Limb (tissue), 2 donors: ENCODE measurements at regions not wholly inside any gene's neighbourhood (a gene's known extent, or its start where the extent isn't known, plus 50 kb on each side); places are given as distances from the start of the nearest gene placed in this dataset.
"Not testable (repeated sequence)": the region's sequence is repeated elsewhere in the genome, so short reads cannot be mapped to it uniquely, and the experiment has no call there.

Experiments
- DNase-seq, 2 donors: peaks; one replicate each; pipeline ENCODE4 v3.0.0-alpha.2; 2016; ENCODE audit errors: extremely low spot score in 2 of 2

DNA sequence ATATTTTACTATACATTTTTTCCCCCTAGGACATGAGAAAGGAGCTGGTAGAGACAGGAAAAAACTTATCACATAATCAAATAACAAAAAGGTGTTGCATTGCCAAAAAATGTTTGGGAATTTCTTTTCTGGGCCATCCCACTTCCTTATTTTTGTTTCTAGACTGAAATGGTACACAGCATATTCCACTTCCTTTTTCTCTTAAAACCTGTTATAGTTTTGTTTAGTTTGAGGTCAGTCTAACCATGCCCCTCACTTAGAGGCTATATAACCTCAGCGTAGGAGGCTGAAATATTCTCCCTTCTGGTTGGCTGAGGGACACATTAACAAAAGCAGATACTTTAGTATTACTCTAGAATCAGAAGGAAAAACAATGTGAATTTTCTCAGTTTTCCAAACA, 323.9 kb downstream of the GJA1 start:
- DNase-seq = no peak

DNA sequence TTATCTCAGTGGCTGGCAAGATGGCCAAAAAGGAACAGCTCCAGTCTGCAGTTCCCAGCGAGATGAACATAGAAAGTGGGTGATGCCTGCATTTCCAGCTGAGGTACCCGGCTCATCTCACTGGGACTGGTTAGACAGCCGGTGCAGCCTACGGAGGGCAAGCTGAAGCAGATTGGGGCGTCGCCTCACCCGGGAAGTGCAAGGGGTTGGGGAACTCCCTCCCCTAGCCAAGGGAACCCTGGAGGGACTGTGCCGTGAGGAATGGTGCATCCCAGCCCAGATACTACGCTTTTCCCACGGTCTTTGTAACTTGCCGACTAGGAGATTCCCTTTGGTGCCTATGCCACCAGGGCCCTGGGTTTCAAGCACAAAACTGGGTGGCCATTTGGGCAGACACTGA, 324.7 kb downstream of the GJA1 start:
- no peak for DNase-seq

DNA sequence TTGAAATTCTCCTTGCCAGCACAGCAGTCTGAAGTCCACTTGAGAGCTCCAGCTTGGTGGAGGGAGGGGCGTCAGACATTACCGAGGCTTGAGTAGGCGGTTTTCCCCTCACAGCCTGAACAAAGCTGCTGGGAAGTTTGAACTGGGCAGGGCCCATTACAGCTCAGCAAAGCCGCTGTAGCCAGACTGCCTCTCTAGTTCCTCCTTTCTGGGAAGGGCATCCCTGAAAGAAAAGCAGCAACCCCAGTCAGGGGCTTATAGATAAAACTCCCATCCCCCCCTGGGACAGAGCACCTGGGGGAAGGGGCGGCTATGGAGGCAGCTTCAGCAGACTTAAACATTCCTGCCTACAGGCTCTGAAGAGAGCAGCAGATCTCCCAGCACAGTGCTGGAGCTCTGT, 325.3 kb downstream of the GJA1 start:
- DNase-seq = no peak

DNA sequence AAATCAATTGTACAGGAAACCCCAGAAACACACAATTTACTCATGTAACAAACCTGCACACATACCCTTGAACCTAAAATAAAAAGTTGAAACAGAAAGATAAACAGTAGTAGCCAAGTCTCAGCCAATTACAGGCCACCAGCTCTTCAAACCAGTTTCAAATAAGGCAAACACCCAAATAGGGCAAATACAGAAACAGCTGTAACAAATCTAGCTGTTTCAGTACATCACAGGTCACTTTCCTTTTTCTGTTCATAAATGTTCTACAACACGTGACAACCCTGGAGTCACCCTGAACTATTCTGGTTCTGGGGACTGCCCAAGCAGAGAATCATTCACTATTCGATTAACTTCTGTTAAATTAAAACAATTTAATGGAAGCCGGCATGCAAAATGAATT, 329.0 kb downstream of the GJA1 start:
- no peak for DNase-seq

DNA sequence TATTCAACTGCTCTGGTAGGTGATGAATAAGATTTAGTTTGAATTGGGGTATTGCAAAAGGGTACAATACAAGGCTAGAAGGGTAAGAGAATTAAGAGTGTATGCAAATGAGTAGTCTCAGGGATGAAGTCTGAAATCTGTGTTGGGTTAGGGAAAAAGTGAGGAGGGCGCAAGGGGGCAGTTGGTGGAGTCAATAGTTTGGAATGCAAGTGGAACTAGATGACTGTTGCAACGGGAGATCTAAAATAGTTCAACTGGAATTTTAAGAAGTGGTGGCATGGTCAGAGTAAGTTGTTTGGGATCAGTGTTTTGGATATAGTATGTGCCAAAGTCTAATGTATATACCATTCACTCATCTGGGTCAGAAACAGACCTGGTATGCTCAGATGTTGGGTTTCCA, 329.6 kb downstream of the GJA1 start:
- no peak for DNase-seq

DNA sequence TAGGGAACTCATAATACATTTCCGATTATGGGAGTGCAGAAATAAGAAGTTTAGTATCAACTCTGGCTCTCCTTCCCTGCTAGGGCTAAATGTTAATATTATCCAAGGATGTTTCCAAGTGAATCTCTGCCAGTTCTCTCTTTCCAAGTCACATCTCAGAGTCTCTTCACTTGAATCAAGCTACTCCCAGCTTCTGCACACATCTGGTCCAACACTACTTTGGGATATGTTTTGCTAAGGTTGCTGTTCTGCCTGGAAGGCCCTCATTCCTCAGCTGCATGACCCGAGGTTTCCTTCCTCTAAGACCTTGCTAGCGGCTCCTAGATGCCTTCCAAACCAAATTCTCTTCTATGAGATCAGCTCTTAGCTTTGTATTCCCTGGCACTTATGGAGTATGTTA, 331.8 kb downstream of the GJA1 start:
- no peak for DNase-seq

DNA sequence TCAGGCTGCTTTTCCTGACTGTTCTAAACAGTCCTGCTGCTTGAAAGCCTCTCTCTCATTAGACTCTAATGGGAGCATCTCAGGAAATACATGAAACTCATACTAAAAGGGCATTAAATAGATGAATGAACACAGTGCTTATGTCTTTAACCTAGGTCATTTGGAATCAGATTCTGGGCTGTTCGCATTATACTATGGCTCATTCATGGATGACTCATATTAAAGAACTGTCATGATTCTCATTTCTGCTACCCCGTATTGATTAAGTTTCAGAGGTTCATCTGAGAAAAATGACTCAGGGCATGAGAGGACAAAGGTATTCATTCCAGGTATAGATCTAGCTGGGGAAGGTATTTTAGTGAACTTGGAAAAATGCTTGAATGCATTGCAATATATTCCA, 335.5 kb downstream of the GJA1 start:
- DNase-seq = no peak

DNA sequence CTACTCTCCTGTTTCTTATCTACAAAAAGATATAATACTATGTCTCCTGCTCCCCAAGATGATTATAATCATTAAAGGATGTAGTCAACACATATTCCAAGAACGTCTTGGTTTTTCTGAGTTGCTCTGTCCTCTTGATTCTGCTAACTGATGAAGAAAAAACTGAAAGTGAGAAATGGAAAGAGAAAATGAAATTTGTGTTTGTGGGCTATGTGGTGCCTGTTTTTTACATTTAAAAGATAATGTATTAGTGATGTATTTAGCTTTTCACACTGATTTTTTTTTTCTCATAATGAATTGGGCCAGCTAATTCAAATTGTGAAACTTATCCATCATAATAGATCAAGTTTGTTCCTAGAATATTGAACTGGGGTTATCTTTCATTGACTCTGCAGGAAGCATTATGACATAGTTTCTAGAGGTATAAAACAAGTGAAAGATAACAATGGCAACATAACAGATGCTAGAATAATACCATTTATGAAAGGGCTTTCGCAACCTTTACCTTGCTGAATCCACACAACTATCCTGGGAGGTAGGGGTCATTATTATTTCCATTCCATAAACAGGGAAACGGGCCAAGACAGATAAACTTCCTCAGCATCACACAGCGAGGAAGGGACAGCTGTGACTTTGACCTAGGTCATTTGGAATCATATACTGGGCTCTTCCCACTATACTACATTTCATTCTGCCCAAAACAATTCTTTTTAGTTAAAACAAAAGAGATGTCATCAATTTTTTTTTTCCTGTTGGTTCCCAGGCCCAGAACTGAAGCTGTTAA, 336.7 kb downstream of the GJA1 start:
- DNase-seq = no peak

DNA sequence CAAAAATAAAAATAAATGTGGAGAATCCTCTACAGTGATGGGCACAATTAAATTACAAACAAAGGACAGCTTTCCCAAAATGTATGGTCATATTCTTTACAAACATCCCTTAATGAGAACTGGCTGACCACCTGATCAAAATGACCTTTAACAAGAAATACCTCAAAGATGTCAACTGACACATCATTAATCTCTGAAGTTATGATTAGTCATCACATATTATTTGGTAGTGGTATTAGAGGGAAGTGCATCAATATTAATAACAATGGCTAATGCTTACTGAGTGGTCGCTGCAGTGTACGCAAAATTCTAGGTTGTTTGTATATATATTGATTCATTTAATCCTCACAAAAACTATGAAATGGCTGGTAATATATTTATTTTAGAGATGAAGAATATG, 340.6 kb downstream of the GJA1 start:
- no peak for DNase-seq

DNA sequence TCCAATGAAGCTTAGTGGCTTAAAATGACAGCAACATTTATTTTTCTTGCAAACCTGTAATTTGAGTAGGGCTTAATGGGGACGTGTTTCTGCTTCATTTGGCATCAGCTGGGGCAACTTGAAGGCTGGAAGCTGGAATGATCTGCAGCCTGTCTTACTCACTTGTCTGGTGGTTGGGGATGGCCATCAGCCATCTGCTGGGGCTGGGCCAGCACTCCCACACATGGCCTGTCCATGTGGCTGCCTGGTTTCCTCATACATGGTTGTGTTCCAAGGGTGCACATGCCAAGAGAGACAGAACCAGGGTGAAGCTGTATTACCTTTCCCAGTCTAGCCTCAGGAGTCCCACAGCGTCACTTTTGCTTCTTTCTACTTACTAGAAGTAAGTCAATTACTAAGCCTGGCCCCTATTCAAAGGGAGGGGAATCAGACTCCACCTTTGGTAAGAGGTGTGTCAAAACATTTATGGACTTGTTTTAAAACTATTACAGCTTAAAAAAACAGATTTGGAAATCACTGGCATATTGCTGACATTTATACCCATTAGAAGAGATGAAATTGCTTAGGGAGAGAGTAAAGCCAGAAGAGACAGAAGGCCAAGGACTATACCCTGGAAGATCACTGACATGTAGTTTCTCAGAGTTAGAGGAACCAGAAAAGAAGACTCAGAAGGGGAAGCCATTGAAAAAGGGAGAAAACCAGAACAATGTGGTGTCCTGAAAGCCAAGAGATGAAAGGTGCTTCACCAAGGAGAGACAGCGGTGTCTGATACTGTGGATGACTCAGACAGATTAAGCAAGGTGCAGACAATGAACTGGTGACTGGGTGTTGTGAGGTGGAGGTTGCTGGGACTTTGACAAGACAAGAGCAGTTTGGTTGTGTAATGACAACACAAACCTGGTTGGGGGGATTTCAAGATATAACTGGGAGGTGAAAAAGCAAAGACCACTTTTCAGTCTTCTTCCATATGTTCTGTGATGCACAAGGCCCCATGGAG, 345.2 kb downstream of the GJA1 start:
- DNase-seq = peak; percentile 33 to 73

DNA sequence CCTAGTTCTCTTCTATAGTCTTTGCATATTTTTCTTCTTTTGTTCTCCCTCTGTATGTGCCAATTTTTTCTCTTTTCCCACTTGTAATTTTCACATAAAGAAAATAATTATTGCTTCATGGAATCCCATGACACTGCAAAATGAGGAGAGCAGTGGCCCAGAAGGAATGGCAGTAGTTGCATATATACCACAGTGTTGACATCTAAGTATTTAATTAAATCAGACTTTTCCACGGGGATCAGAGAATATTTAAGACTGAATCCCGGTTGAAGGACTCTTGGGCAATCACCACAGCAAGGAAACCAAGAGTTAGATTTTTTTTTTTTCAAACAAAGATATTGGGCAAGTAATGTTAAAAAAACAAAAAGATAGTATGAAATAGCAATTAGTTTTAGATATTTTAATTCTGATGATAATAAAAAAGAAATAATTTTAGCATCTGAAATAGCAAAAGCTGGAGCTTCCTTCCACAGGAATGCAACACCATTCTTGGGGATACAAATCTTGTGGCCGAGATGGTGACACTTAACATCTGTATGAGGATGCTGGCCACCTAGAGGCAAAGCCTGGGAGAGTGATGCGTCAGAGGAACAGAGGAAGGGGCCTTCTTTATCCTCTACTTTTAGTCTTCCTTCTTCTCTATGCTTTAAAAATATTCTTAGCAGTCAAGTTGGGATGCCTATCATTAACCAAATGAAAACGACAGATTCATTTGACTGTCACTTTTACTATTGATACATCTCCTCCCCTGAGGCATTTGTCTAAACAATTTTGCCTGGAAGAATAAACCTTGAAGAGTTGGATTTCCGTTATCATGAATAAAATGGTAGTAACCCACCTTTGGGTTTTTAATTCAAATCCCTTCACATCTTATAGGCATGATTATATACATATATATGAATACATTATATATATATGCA, 356.2 kb downstream of the GJA1 start:
- DNase-seq = no peak

DNA sequence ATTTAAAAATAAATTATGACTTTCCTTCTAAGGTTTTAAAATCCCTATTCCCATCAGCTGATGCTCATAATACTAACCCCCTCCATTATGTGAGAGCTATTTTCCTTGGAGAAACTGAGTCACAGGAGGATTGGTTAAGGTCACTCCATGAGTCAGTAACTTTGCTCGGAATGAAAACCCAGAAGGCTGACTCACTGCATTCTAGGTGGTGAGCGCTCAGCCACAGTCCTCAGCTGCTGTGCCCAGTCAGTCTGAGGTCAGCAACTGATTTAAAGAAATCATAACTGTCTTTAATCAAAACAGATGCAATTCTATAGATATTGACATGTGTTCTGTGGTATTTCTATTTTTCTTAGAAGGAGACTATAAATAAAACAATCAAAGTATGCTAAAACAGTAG, 359.2 kb downstream of the GJA1 start:
- no peak for DNase-seq

DNA sequence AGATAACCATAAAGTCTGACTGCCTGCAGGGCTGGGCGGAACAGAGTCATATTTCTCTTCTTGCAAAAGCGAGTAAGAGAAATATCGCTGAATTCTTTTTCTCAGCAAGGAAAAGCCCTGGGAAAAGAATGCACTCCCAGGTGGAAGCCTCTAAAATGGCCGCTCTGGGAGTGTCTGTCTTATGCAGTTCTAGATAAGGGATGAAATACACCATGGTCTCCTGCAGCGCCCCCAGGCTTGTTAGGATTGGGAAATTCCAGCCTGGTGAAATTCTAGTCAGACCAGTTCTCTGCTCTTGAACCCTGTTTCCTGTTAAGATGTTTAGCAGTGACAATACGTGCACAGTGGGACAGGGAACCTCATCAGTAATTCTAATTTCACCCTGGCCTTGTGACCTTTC, 362.2 kb downstream of the GJA1 start:
- DNase-seq = not testable (repeated sequence)

DNA sequence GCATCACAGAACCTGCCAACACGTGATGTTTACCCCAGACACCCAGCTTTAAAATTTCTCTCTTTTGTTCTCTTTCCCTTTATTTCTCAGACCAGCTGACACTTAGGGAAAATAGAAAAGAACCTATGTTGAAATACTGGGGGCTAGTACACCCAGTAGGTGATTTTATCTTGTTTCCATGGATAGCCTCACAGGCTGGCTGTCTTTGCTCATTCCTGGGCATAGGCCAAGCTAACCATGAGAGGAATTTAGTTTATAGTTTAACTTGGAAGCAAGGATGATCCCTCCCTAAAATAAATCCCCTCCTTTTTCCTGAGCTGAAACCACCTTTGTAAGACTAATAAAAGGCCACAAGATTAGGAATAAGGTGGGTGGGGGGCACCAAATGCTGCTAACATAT, 362.7 kb downstream of the GJA1 start:
- not testable (repeated sequence) for DNase-seq

DNA sequence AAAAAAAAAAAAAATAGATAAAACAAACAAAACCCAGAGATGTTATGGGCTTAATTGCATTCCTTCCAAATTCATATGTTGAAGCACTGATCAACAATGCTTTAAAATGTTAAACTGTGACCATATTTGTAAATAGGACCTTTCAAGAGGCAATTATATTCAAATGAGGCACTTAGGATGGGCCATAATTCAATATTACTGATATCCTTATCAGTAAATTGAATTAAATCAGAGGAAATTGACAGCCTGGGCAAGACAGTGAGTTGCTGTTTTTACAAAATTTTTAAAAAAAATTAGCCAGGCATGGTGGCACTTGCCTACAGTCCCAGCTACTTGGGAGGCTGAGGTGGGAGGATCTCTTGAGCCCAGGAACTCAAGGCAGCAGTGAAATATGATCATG, 364.1 kb downstream of the GJA1 start:
- no peak for DNase-seq

DNA sequence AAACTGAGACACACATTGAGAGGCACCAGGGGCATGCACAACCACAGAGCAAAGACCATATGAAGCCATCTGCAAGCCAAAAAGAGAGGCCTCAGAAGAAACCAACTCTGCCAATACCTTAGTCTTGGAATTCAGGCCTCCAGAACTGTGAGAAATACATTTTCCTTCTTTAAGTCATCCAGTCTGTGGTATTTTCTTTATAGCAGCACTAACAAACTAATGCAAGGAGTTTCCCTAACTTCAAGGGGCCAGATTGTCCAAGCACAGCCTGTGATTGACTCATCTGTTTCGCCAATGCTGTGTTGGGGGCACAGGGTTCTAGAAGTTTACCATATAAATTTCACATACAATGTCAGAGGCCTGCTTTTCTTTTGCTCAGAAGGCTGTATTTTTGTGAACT, 364.6 kb downstream of the GJA1 start:
- no peak for DNase-seq

DNA sequence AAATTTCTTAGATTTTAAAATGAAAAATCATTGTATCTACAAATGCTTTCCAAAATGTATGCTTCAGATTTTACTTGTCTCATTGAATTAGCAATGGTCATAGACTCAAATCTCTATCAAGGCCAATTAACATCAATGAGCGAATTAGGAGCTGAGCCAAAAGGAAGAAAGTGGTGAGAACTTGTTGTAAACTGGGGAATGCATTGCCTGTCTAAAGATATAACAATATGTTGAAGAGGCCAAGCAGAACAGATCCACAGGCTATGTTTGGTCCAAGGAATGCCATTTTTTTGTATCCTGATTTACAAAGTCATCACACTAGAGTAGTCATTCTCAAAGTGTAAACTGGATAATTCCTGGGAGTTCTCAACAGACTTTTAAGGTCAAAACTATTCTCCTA, 370.7 kb downstream of the GJA1 start:
- no peak for DNase-seq

DNA sequence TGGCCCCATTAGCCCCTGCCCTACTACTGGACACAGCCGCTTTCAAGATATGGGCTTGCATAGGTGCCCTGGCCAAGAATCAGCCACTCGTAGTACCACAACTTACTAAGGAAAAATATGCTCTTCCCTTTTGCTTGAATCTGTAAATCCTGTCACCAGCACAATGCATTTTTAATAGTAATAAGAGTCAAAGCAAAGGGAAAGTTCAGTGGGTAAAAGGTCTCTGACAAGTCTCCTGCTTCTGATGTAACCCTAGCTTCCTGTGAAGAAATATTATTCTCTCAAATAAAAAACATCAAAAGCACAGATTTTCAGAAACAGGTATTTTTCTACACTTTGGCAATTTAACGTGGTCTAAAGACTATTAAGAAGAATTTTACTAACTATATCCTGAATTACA, 373.8 kb downstream of the GJA1 start:
- DNase-seq = no peak

DNA sequence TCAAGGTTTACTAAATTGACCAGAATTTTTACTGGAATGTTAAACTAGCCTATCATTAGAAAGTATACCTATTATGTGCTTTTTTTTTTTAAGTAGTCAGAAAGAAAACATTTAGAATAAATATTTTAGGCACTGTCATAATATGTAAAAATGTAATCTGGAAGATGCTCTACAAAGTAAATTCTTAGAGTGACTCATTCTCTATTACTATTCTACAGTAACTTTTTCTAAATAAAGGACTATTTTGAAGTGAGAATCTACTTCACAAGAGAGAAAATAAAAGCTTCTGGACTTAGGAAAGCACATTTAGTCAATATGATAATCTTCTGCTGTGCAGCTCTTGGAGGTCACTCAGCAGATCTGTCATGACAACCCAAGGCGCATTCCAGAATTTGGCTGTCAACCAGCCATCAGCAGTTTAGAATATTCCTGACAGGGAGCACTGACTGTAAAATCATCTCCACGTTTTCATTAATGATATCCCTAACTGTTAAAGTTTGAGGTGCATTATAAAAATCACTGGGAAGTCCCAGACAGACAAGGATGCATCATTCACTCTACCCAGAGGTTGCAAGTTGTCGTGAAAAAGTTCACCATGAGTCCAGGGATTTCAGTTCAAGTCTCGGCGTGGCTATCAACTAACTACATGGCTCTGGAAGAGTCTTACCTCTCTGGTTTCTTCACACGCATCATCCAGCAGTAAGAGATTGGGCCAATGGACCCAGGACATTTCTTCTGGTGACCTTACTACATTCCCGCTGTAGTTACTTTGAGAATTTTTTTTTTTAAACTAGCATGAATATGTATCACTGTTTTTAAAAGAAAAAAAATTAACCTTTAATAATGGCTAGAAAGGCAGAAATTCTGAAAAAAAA, 374.9 kb downstream of the GJA1 start:
- no peak for DNase-seq

DNA sequence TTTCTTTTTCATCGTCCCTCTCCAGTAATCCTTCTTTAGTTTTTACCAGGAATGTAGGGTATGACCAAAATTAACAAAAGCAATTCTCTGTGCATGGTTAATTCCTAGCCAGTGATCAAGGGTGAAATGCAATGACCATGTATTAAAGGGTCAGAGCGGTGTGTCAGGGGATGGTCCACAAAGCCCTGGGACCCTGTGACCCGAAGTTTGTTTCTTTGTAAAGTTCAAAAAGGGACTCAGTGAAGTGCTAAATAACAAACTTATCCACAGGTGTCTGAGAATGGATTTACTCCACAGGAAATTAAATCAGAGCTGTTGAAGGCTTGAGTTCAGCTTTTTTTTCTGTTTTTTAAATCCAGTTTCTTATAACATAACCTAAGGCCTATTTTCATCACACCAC, 375.7 kb downstream of the GJA1 start:
- no peak for DNase-seq

DNA sequence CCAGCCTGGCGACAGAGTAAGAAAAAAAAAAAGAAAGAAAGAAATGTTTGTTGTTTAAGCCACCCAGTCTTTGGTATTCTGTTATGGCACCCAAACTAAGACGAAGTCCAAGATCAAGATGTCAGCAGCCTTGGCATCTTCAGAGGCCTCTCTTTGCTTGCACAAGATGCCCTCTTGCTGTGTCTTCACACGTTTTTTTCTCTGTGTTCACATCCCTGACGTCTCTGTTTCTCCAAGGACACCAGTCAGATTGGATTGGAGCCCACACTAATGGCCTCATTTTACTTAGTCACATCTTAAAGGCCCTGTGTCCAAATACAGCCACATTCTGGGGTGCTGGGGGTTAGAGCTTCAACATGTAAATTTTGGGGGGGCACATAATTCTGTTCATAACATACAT, 380.9 kb downstream of the GJA1 start:
- DNase-seq = no peak
